ENCODE measurements at regions not wholly inside any gene's neighbourhood (a gene's known extent, or its start where the extent isn't known, plus 50 kb on each side); places are given as distances from the start of the nearest gene placed in this dataset.

DNA sequence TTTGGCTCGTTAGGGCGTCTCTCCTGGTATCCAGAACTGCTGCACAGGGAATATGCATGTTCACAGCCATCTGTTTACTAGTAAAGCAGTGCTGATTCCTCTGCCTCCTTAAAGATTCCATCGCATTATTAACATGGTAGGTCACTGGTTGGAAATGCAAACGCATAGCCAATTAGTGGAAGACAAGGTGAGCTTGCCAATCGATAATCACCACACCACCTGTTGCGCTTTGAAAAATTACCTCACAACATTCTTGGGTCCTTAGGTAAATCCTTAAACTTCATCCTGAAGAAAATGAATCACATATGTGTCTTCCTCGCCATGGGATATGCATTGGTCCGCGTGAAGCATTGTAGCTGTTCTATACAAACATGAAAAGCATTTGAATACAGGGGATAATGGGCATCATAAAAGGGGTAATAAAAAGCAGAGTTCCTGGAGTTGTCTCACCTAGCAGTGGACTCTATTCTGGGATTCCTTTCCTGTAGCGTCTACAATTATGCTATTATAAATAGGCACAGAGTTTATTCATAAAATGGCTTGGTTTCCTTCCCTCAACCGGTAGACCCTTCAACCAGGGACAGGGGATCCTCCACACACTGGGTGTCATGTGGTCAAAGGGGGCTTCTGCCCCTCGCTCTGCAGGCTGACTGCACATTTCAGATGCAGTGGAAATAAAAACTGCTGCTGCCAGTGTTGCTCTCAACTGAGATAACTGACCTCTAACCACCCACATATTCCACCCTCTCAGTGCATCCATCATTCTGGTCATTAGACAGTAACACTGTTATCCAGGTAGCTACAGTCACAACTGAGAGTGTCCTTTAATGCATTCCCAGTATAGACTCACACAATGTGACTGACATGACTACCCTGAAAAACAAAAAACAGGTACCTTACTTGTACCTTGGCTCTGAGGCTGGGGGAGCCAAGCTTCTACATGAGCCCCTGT is 389.2 kb upstream of the NFE2L3 start:
- no peak for DNase-seq (ENCODE audit: low read depth in 1 of 2, low spot score in 1 of 2)

- DNase-seq (ENCODE audit: low read depth in 1 of 2, low spot score in 1 of 2): no peak
Measured at GRCh38 chr7:25763463-25763860, 388.5 kb upstream of the NFE2L3 start.

- DNase-seq (ENCODE audit: low read depth in 1 of 2, low spot score in 1 of 2): no peak
Measured at GRCh38 chr7:25765110-25765655, 386.8 kb upstream of the NFE2L3 start.

DNA sequence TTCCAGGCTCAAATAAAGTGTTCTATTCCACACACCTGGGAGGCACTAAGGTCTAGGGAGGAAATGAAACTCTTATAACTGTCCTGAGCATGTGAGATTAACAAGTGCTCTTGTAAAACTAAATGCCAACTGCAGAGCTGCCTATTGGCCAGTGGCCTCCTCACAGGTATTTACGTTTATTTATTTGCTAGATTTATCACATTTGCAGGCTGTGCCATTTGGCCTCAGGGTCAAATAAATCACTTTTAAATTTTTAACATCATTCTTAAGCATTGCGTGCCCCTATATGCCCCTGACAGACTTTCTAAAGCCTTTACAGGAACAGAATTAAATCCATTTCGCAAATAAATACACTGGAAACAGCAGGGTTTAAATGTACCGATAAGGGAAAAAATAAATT is 381.8 kb upstream of the NFE2L3 start:
- no peak for DNase-seq (ENCODE audit: low read depth in 1 of 2, low spot score in 1 of 2)

- no peak for DNase-seq (ENCODE audit: low read depth in 1 of 2, low spot score in 1 of 2)
Measured at GRCh38 chr7:25770670-25771069, 381.3 kb upstream of the NFE2L3 start.

DNA sequence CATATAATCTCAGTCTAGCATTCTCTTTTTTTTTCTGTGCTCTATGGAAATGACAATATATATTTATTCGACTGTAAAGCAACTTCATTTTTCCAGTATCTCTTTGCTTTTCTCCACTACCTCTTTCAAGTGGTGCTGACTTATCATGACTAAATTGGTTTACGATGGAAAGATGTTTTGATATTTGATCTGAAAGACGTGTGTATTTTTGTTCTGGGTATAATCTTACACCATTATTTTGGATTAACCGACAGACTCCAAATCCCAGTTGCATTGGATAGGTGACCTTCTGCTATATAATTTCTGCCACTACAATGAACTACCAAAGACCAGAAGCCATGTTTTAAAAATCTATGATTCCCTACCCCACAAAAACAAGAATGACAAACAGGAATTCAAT is 380.5 kb upstream of the NFE2L3 start:
- no peak for DNase-seq (ENCODE audit: low read depth in 1 of 2, low spot score in 1 of 2)

GRCh38 chr7:25772802-25773201 is 379.2 kb upstream of the NFE2L3 start:
- no peak for DNase-seq (ENCODE audit: low read depth in 1 of 2, low spot score in 1 of 2)

DNA sequence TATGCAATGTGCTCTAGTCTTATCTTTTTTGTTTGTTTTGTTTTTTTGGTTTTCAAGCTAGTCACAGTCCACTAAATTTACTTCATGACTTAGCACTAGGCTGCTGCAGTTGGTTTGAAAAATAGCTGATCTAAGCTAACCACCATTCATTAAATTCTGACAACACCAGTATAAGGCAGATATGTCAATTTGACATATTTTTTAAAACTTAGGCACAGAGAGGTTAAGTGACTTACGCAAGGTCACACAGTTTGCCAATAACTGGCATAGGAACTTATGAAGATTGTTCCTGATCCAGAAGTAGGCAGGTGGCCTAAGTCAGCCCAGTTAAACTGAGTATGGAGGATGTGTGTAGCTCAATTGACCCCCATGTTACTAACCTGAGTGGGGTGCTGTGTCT is 377.3 kb upstream of the NFE2L3 start:
- DNase-seq (ENCODE audit: low read depth in 1 of 2, low spot score in 1 of 2): no peak

GRCh38 chr7:25775570-25775969 is 376.4 kb upstream of the NFE2L3 start:
- no peak for DNase-seq (ENCODE audit: low read depth in 1 of 2, low spot score in 1 of 2)

GRCh38 chr7:25775999-25776743 is 375.8 kb upstream of the NFE2L3 start:
- no peak for DNase-seq (ENCODE audit: low read depth in 1 of 2, low spot score in 1 of 2)

DNA sequence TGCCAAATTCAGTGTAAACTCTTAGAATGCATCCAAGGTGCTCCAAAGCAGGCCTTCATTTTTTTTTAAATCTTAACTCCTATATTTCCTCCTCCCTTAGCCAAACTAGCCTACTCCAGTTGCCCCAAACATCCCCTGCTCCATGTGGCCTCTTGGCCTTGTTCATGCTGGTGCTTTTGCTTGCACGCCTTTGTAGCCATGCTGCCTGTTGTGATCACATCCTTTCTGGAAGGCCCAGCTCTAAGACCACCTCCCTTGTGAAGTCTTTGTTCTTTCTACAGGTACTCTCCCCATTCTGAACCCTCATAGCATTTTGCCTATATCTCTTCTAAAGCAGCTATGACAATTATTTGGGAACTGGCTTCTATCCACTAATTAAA is 375.3 kb upstream of the NFE2L3 start:
- DNase-seq (ENCODE audit: low read depth in 1 of 2, low spot score in 1 of 2): no peak

- no peak for DNase-seq (ENCODE audit: low read depth in 1 of 2, low spot score in 1 of 2)
Measured at GRCh38 chr7:25777969-25778708, 373.9 kb upstream of the NFE2L3 start.

DNA sequence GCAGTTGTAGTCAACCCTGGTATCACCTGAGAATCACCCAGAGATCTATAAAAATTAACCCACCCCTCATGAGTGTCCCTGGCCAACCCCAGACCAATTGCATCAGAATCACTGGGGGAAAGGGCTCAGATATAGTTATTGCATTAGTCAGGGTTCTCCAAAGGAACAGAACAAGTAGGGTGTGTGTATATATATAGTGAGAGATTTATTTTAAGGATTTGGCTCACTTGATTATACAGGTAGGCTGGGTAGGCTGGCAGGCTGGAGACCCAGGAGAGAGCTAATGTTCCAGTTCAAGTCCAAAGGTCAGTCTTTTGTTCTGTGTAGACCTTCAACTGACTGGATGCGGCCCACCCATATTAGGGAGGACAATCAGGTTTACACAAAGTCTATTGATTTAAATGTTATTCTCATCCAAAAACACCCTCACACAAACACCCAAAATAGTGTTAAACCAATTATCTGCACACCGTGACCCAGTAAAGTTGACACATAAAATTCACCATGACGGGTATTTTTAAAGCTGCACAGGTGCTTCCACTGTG is 372.9 kb upstream of the NFE2L3 start:
- no peak for DNase-seq (ENCODE audit: low read depth in 1 of 2, low spot score in 1 of 2)

DNA sequence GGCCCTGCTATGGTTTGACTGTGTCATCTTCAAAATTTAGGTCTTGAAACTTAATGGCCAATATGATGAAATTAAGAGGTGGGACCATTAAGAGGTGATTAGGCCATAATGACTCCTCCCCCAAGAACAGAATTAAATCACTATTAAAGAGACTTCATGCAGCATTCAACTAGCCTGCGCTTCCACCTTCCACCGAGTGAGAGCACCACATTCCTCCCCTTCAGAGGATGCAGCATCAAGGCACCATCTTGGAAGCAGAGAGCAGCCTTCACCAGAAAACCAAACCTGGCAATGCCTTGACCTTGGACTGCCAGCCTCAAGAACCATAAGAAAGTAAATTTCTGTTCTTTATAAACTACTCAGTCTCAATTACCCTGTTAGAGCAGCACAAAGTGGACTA is 371.1 kb upstream of the NFE2L3 start:
- DNase-seq (ENCODE audit: low read depth in 1 of 2, low spot score in 1 of 2): no peak

- no peak for DNase-seq (ENCODE audit: low read depth in 1 of 2, low spot score in 1 of 2)
Measured at GRCh38 chr7:25781704-25782103, 370.3 kb upstream of the NFE2L3 start.

GRCh38 chr7:25786936-25787335 is 365.1 kb upstream of the NFE2L3 start:
- no peak for DNase-seq (ENCODE audit: low read depth in 1 of 2, low spot score in 1 of 2)

DNA sequence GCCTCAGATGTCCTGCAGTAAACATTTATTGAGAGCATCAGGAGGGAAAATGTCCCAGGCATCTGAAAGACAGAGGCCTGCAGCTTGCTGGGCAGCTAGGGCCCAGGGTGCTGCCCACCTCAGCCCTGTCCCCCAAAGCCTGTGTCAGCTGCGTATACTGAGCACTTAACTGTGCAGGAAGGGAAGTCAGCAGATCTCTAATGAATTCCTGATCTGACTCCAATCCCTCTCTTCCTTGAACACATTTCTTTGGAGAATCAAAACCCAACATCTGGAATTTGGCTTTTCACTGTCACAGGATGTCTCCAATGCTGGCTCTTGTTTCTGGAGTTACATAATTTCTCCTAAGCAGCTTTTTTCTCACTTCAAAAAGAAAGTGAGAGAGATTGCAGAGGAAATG is 364.7 kb upstream of the NFE2L3 start:
- DNase-seq (ENCODE audit: low read depth in 1 of 2, low spot score in 1 of 2): no peak

GRCh38 chr7:25788371-25788770 is 363.6 kb upstream of the NFE2L3 start:
- no peak for DNase-seq (ENCODE audit: low read depth in 1 of 2, low spot score in 1 of 2)

GRCh38 chr7:25788961-25789620 is 362.9 kb upstream of the NFE2L3 start:
- DNase-seq (ENCODE audit: low read depth in 1 of 2, low spot score in 1 of 2): no peak

Measured in activated T-helper 1 cell treated with anti-CD3 and anti-CD28 coated beads, Interleukin-2, amount 50 U/mL, for 16 hours (primary cell).